GM23248 (cell line): ENCODE measurements at regions not wholly inside any gene's neighbourhood (a gene's known extent, or its start where the extent isn't known, plus 50 kb on each side); places are given as distances from the start of the nearest gene placed in this dataset.
A peak's percentile ranks its signal among the peaks of the same experiment; 100 is the strongest.
"Not testable (repeated sequence)": the region's sequence is repeated elsewhere in the genome, so short reads cannot be mapped to it uniquely, and the experiment has no call there.

Source experiments
- DNase-seq: peaks from one replicate; pipeline ENCODE4 v3.0.0-alpha.2; 2015
- H2AFZ ChIP-seq: fragments of 200-600 bp; sonication (generic); 2 replicates; pipeline ENCODE4 v1.6.1; 2016; ENCODE audit warnings: antibody characterized with exemption
- H3F3A ChIP-seq: fragments of 200-600 bp; sonication (generic); 2 replicates; pipeline ENCODE4 v1.6.1; 2016; ENCODE audit warnings: mild to moderate bottlenecking, antibody characterized with exemption, mixed run types; ENCODE audit not compliant: insufficient read depth
- H3K27ac ChIP-seq: fragments of 200-600 bp; sonication (generic); 2 replicates; pipeline ENCODE4 v1.5.1; 2016; ENCODE audit warnings: mild to moderate bottlenecking
- H3K27me3 ChIP-seq: fragments of 200-600 bp; sonication (generic); replicated peaks from 2 replicates; pipeline ENCODE4 v1.6.1; 2016; ENCODE audit warnings: mild to moderate bottlenecking; ENCODE audit not compliant: insufficient read depth
- H3K36me3 ChIP-seq: fragments of 200-600 bp; sonication (generic); 2 replicates; pipeline ENCODE4 v1.6.1; 2016; ENCODE audit warnings: low read depth, mild to moderate bottlenecking
- H3K4me1 ChIP-seq: fragments of 200-600 bp; sonication (generic); 2 replicates; pipeline ENCODE4 v1.6.1; 2016; ENCODE audit warnings: mild to moderate bottlenecking; ENCODE audit not compliant: insufficient read depth
- H3K4me2 ChIP-seq: fragments of 200-600 bp; sonication (generic); one replicate; pipeline ENCODE4 v1.6.1; 2016; ENCODE audit warnings: mild to moderate bottlenecking; ENCODE audit not compliant: unreplicated experiment
- H3K4me3 ChIP-seq: fragments of 200-600 bp; sonication (generic); 2 replicates; pipeline ENCODE4 v1.5.1; 2016; ENCODE audit warnings: mild to moderate bottlenecking
- H3K79me2 ChIP-seq: fragments of 200-600 bp; sonication (generic); 2 replicates; pipeline ENCODE4 v1.6.1; 2016; ENCODE audit warnings: mild to moderate bottlenecking; ENCODE audit not compliant: insufficient read depth
- H3K9ac ChIP-seq: fragments of 200-600 bp; sonication (generic); 2 replicates; pipeline ENCODE4 v1.6.1; 2016; ENCODE audit warnings: mild to moderate bottlenecking
- H3K9me2 ChIP-seq: fragments of 200-600 bp; sonication (generic); 2 replicates; pipeline ENCODE4 v1.6.1; 2016; ENCODE audit warnings: mixed run types, mild to moderate bottlenecking, moderate library complexity; ENCODE audit not compliant: insufficient read depth
- H3K9me3 ChIP-seq: fragments of 200-600 bp; sonication (generic); one replicate; pipeline ENCODE4 v1.6.1; 2017; ENCODE audit warnings: low read depth
- H4K20me1 ChIP-seq: fragments of 200-600 bp; sonication (generic); 2 replicates; pipeline ENCODE4 v1.6.0; 2016; ENCODE audit not compliant: insufficient read depth
- EZH2 ChIP-seq: fragments of 200-600 bp; sonication (generic); IDR thresholded peaks from 2 replicates; pipeline ENCODE4 v1.6.1; 2018; ENCODE audit warnings: antibody characterized with exemption, mild to moderate bottlenecking; ENCODE audit not compliant: insufficient read depth, poor library complexity, severe bottlenecking
- EZH2phosphoT487 ChIP-seq: fragments of 200-600 bp; sonication (generic); IDR thresholded peaks from 2 replicates; pipeline ENCODE4 v1.6.1; 2018; ENCODE audit warnings: antibody characterized with exemption, moderate library complexity, mild to moderate bottlenecking, low read depth; ENCODE audit not compliant: insufficient read depth
- WGBS, 2 experiments: methylation state at CpG; one replicate each; pipeline ENCODE4 v1.1.6; 2015 to 2017; ENCODE audit warnings: low lambda C conversion rate in 2 of 2, low coverage in 1 of 2; ENCODE audit errors: missing lambda C conversion rate in 2 of 2; 5-methylcytosine and 5-hydroxymethylcytosine counted together
- in situ Hi-C: fragments of 300-500 bp; cut with MboI; formaldehyde crosslinking; loops from 2 replicates; pipeline ENCODE4 v1.15.0; 2020

- H3K27ac ChIP-seq, H3K27me3 ChIP-seq, H3K79me2 ChIP-seq, H2AFZ ChIP-seq, H3K9me3 ChIP-seq, H3K4me3 ChIP-seq, H3K9me2 ChIP-seq, H3K4me2 ChIP-seq, H4K20me1 ChIP-seq, H3K4me1 ChIP-seq, H3K9ac ChIP-seq, H3K36me3 ChIP-seq, H3F3A ChIP-seq, DNase-seq, in situ Hi-C loops: not testable (repeated sequence)
- 74 to 75% methylated on average over 11 of the region's 11 CpGs for WGBS, 2 experiments
Observed at GRCh38 chr3:144023543-144023942, 51.9 kb downstream of the DIPK2A start.

GRCh38 chr3:144028798-144029411, 57.3 kb downstream of the DIPK2A start:
- WGBS, 2 experiments = 66 to 73% methylated on average over 4 of the region's 4 CpGs
- H3K4me2 ChIP-seq = no peak overlapping the region
- no peaks in the 10 kb centered on the region for H3K9me2 ChIP-seq
- H3K9ac ChIP-seq = no peak overlapping the region
- no peaks in the 10 kb centered on the region for H3F3A ChIP-seq
- no peak for DNase-seq
- no peaks in the 10 kb centered on the region for H3K9me3 ChIP-seq
- no peaks in the 10 kb centered on the region for H3K36me3 ChIP-seq
- no peaks in the 10 kb centered on the region for H4K20me1 ChIP-seq
- no peaks in the 10 kb centered on the region; the same call in 1 of the 2 replicates for H3K4me1 ChIP-seq
- in situ Hi-C loops = no loop called here
- no peak overlapping the region for H2AFZ ChIP-seq
- H3K27me3 ChIP-seq = no peaks in the 10 kb centered on the region
- H3K27ac ChIP-seq = no peak overlapping the region
- H3K4me3 ChIP-seq = no peak overlapping the region
- TF ChIP-seq EZH2phosphoT487 (no peak), EZH2 (no peak)
- no peaks in the 10 kb centered on the region for H3K79me2 ChIP-seq

- Histone ChIP-seq H3K9me2 (no peaks in the 10 kb centered on the region), H3K36me3 (no peaks in the 10 kb centered on the region), H3K4me2 (no peak overlapping the region), H3K79me2 (no peaks in the 10 kb centered on the region), H3K27me3 (no peaks in the 10 kb centered on the region), H2AFZ (no peak overlapping the region), H3F3A (no peaks in the 10 kb centered on the region), H3K4me3 (no peak overlapping the region), H3K9ac (no peak overlapping the region), H4K20me1 (no peaks in the 10 kb centered on the region), H3K4me1 (no peaks in the 10 kb centered on the region; the same call in 1 of the 2 replicates), H3K27ac (no peak overlapping the region), H3K9me3 (no peaks in the 10 kb centered on the region)
- in situ Hi-C loops = no loop called here
- no peak for DNase-seq
- 96 to 100% methylated on average over 2 of the region's 2 CpGs for WGBS, 2 experiments
- TF ChIP-seq EZH2phosphoT487 = no peak
- TF ChIP-seq EZH2 = no peak
Observed at GRCh38 chr3:144029769-144030168, 58.1 kb downstream of the DIPK2A start.

- 46 to 49% methylated on average over 5 of the region's 5 CpGs for WGBS, 2 experiments
- Histone ChIP-seq H3K79me2 (no peaks in the 10 kb centered on the region), H3K27ac (no peak overlapping the region)
Observed at GRCh38 chr3:144031938-144032337, 60.3 kb downstream of the DIPK2A start.

More at GRCh38 chr3:144031938-144032337, 60.3 kb downstream of the DIPK2A start:
- no peaks in the 10 kb centered on the region for H3K9me2 ChIP-seq
- H3K9ac ChIP-seq = no peak overlapping the region
- no peaks in the 10 kb centered on the region for H4K20me1 ChIP-seq
- no peaks in the 10 kb centered on the region for H3K36me3 ChIP-seq
- no peaks in the 10 kb centered on the region for H3K9me3 ChIP-seq
- TF ChIP-seq EZH2 = no peak
- no peak for TF ChIP-seq EZH2phosphoT487
- no peak overlapping the region for H3K4me2 ChIP-seq
- H3F3A ChIP-seq = no peaks in the 10 kb centered on the region
- in situ Hi-C loops = no loop called here
- H2AFZ ChIP-seq = no peak overlapping the region
- H3K27me3 ChIP-seq = no peaks in the 10 kb centered on the region
- H3K4me1 ChIP-seq = no peaks in the 10 kb centered on the region; the same call in 1 of the 2 replicates
- peak; percentile 43 for DNase-seq
- H3K4me3 ChIP-seq = no peak overlapping the region
